Keratinocyte (primary cell): ENCODE measurements at regions not wholly inside any gene's neighbourhood (a gene's known extent, or its start where the extent isn't known, plus 50 kb on each side); places are given as distances from the start of the nearest gene placed in this dataset.

Experiments used
- CTCF ChIP-seq, 3 experiments: IDR thresholded peaks in 1 of 3; conservative IDR thresholded peaks in 1 of 3; optimal IDR thresholded peaks in 1 of 3; 2 replicates in 2 of 3; 3 replicates in 1 of 3; pipeline versions ENCODE3 to v1.5.1; 2011; ENCODE audit warnings: low read length in 3 of 3, mild to moderate bottlenecking in 3 of 3, moderate library complexity in 2 of 3, control low read depth in 1 of 3, inconsistent platforms in 1 of 3; ENCODE audit not compliant: insufficient read depth in 2 of 3; ENCODE audit errors: extremely low read depth in 1 of 3
- EZH2 ChIP-seq: IDR thresholded peaks from one replicate; pipeline ENCODE4 v1.6.1; 2012; ENCODE audit warnings: inconsistent platforms, mild to moderate bottlenecking, low read length, moderate library complexity

DNA sequence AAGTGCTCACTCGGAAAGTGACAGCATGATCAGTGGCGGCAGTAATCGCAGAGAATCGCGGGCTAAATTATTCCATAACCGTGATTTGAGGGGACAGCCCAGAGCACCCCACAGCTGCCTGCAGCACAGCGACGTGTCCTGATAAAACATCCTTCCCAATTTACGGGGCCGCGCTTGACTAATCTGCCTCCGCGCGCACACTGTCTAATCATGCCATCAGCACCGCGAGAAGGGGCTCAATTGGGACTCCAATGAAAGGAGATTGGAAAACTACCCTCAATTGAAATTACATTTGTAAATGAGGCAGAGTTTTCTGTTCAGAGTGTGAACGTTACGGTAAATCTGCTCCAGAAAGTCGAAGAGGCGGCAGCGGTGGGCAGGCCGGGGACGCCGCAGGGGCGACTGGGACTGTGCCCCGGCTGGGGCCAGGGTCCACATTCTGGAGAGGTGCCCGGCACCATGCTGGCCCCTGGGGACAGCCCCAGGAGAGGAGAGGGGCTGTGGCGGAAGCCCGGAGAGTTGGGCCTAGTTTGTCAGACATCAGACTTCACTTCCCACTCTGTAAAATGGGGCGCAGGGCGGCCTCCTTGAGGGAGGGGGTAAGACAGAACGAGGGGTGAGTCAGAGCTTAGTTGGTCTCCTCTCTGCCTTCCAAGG lies 107.7 kb downstream of the FAM53A start:
- TF ChIP-seq CTCF (optimal IDR thresholded peaks at IDR 0.05 in 1 of 3, IDR thresholded peaks at IDR 0.05 in 1 of 3, conservative IDR thresholded peaks at IDR 0.05 in 1 of 3; ENCODE audit: extremely low read depth in 1 of 3, insufficient read depth in 2 of 3, low read length in 3 of 3), result no peak
- no peak for TF ChIP-seq EZH2
